HG02840 (cell line): ENCODE measurements at regions not wholly inside any gene's neighbourhood (a gene's known extent, or its start where the extent isn't known, plus 50 kb on each side); places are given as distances from the start of the nearest gene placed in this dataset.

ENCODE experiments used
- ATAC-seq: cut with Tn5 transposase; IDR thresholded peaks from one replicate; pipeline ENCODE4 v1.9.1; 2021; ENCODE audit warnings: mild to moderate bottlenecking, moderate library complexity, moderate number of reproducible peaks; ENCODE audit not compliant: unreplicated experiment, low FRiP score

- ATAC-seq, result no peak
These were observed 57.2 kb upstream of the RUNX1 start for GRCh38 chr21:35106246-35106835.

- no peak for ATAC-seq
These were observed 53.6 kb upstream of the RUNX1 start for GRCh38 chr21:35102488-35103371.

GRCh38 chr21:35100349-35100811 lies 51.3 kb upstream of the RUNX1 start:
- no peak for ATAC-seq

DNA sequence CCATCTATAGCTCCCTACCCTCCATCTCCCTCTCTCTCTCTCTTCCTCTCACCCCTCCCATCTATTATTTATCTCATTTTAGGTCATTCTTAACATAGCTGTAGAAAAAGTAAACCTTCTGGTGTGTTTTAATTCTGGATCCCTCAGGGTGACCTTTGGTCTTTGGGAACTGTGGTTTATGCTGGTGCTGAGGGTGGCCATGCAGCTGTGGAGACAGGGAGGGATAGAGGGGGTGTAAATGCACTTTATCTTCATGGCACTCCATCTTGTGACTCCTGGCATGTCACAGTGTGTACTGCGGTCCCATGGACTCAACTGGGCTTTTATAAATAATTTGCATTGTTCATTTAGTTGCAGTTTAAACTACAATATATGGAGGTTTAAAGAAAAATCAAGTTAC lies 50.2 kb upstream of the RUNX1 start:
- no peak for ATAC-seq
